Peyer's patch (tissue), 4 donors: ENCODE measurements at regions not wholly inside any gene's neighbourhood (a gene's known extent, or its start where the extent isn't known, plus 50 kb on each side); places are given as distances from the start of the nearest gene placed in this dataset.

ENCODE experiments used
- POLR2A ChIP-seq, 2 donors: fragments of 450-650 bp; IDR thresholded peaks; one replicate each; pipeline ENCODE4 v1.5.1; 2017; ENCODE audit warnings: antibody characterized with exemption in 2 of 2, mild to moderate bottlenecking in 2 of 2, moderate library complexity in 2 of 2
- TF ChIP-seq, protein P1 (sequence below), 6 experiments: fragments of 450-650 bp in 4 of 6; fragments of 200-600 bp in 2 of 6; sonication (generic) in 1 of 6; IDR thresholded peaks; one replicate each; pipeline ENCODE4 v1.5.1; 2017 to 2019; ENCODE audit warnings: antibody characterized with exemption in 6 of 6, mild to moderate bottlenecking in 3 of 6, moderate library complexity in 1 of 6

DNA sequence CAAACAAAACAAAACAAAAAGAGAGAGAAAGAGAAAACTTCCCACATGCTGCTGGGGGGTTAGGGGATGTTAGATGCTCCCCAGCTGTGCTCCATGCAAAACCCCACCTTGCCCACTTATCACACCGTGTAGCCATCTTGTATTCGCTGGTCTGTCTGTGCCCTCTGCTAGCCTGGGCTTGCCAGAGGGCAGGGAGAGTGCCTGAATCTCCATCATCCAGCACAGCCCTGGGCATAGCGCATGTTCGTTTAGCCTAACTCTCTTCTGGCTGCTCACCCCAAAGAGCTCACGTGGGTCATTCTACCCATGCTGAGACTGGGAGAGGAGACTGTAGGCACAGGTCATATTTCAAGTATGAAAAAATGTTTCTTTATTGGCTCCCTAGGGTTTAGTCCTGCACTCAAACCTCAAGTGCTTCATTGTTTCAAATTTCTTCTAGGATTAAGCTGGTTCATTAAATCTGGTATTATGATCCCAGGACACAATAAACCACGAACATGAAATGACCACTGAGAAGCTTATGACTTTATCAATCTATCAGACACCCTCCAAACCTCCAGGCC lies 100.5 kb downstream of the KCNF1 start:
- TF ChIP-seq, protein P1, sequence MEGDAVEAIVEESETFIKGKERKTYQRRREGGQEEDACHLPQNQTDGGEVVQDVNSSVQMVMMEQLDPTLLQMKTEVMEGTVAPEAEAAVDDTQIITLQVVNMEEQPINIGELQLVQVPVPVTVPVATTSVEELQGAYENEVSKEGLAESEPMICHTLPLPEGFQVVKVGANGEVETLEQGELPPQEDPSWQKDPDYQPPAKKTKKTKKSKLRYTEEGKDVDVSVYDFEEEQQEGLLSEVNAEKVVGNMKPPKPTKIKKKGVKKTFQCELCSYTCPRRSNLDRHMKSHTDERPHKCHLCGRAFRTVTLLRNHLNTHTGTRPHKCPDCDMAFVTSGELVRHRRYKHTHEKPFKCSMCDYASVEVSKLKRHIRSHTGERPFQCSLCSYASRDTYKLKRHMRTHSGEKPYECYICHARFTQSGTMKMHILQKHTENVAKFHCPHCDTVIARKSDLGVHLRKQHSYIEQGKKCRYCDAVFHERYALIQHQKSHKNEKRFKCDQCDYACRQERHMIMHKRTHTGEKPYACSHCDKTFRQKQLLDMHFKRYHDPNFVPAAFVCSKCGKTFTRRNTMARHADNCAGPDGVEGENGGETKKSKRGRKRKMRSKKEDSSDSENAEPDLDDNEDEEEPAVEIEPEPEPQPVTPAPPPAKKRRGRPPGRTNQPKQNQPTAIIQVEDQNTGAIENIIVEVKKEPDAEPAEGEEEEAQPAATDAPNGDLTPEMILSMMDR (IDR thresholded peaks at IDR 0.05): no peak
- TF ChIP-seq POLR2A (IDR thresholded peaks at IDR 0.05): no peak
